ENCODE measurements at regions not wholly inside any gene's neighbourhood (a gene's known extent, or its start where the extent isn't known, plus 50 kb on each side); places are given as distances from the start of the nearest gene placed in this dataset.

GRCh38 chr3:190224863-190225692, 97.2 kb downstream of the CLDN1 start:
- TF ChIP-seq, protein P1, sequence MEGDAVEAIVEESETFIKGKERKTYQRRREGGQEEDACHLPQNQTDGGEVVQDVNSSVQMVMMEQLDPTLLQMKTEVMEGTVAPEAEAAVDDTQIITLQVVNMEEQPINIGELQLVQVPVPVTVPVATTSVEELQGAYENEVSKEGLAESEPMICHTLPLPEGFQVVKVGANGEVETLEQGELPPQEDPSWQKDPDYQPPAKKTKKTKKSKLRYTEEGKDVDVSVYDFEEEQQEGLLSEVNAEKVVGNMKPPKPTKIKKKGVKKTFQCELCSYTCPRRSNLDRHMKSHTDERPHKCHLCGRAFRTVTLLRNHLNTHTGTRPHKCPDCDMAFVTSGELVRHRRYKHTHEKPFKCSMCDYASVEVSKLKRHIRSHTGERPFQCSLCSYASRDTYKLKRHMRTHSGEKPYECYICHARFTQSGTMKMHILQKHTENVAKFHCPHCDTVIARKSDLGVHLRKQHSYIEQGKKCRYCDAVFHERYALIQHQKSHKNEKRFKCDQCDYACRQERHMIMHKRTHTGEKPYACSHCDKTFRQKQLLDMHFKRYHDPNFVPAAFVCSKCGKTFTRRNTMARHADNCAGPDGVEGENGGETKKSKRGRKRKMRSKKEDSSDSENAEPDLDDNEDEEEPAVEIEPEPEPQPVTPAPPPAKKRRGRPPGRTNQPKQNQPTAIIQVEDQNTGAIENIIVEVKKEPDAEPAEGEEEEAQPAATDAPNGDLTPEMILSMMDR (conservative IDR thresholded peaks at IDR 0.05; ENCODE audit: low read depth in 2 of 2) = peak; percentile 62 to 63
- no peak for TF ChIP-seq EZH2 (IDR thresholded peaks at IDR 0.05; ENCODE audit: low read depth, unreplicated experiment)
- TF ChIP-seq EZH2phosphoT487 (IDR thresholded peaks at IDR 0.05; ENCODE audit: unreplicated experiment) = no peak
- TF ChIP-seq POLR2AphosphoS5 (IDR thresholded peaks at IDR 0.05; ENCODE audit: low read depth) = no peak
